ENCODE measurements at regions not wholly inside any gene's neighbourhood (a gene's known extent, or its start where the extent isn't known, plus 50 kb on each side); places are given as distances from the start of the nearest gene placed in this dataset.

- no peak for TF ChIP-seq POLR2AphosphoS5 (IDR thresholded peaks at IDR 0.05; ENCODE audit: borderline replicate concordance, low read depth, low read length)
- TF ChIP-seq EZH2 (IDR thresholded peaks at IDR 0.05) = no peak
Measured at GRCh38 chr3:109977897-109978296, 640.6 kb upstream of the DPPA4 start.

All from SK-N-MC (cell line).